ENCODE measurements at regions not wholly inside any gene's neighbourhood (a gene's known extent, or its start where the extent isn't known, plus 50 kb on each side); places are given as distances from the start of the nearest gene placed in this dataset.

DNA sequence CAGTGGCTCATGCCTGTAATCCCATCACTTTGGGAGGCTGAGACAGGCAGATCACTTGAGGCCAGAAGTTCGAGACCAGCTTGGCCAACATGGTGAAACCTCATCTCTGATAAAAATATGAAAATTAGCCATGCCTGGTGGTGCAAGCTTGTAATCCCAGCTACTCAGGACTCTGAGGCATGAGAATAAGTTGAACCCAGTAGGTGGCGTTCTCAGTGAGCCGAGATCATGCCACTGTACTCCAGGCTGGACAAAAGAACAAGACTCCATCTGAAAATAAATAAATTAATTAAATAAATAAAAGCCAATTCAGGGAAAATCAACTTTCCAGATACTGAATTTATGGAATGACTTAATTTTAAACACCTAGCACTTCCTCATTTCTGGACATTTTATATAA lies 1722.1 kb downstream of the MAT2B start:
- 89 to 91% methylated on average over 3 of the region's 3 CpGs for WGBS, 2 donors
- H3K36me3 ChIP-seq (ENCODE audit: control insufficient read depth in 2 of 2, insufficient read depth in 2 of 2, low read length in 1 of 2): no peaks in the 10 kb centered on the region
- no peaks in the 10 kb centered on the region for H3K27me3 ChIP-seq (ENCODE audit: control insufficient read depth in 1 of 2, insufficient read depth in 2 of 2, low read length in 2 of 2)
- H3K9me3 ChIP-seq (ENCODE audit: control insufficient read depth in 2 of 2, insufficient read depth in 1 of 2, low read depth in 1 of 2, low read length in 1 of 2): no peaks in the 10 kb centered on the region
- H3K4me1 ChIP-seq (ENCODE audit: control insufficient read depth in 2 of 2, insufficient read depth in 2 of 2, low read length in 1 of 2): no peaks in the 10 kb centered on the region
- H3K4me3 ChIP-seq (ENCODE audit: low read depth in 1 of 2, low read length in 2 of 2): no peak overlapping the region
- H3K27ac ChIP-seq (ENCODE audit: low read depth in 2 of 2, low read length in 1 of 2): no peak overlapping the region

GRCh38 chr5:165228184-165228583 lies 1722.8 kb downstream of the MAT2B start:
- Histone ChIP-seq H3K36me3 (ENCODE audit: control insufficient read depth in 2 of 2, insufficient read depth in 2 of 2, low read length in 1 of 2) (no peaks in the 10 kb centered on the region), H3K4me1 (ENCODE audit: control insufficient read depth in 2 of 2, insufficient read depth in 2 of 2, low read length in 1 of 2) (no peaks in the 10 kb centered on the region), H3K4me3 (ENCODE audit: low read depth in 1 of 2, low read length in 2 of 2) (no peak overlapping the region), H3K27me3 (ENCODE audit: control insufficient read depth in 1 of 2, insufficient read depth in 2 of 2, low read length in 2 of 2) (no peaks in the 10 kb centered on the region), H3K27ac (ENCODE audit: low read depth in 2 of 2, low read length in 1 of 2) (no peak overlapping the region), H3K9me3 (ENCODE audit: control insufficient read depth in 2 of 2, insufficient read depth in 1 of 2, low read depth in 1 of 2, low read length in 1 of 2) (no peaks in the 10 kb centered on the region)
- 63 to 66% methylated on average over 1 of the region's 1 CpG for WGBS, 2 donors

GRCh38 chr5:165231821-165232508 lies 1726.5 kb downstream of the MAT2B start:
- no peaks in the 10 kb centered on the region for H3K27me3 ChIP-seq (ENCODE audit: control insufficient read depth in 1 of 2, insufficient read depth in 2 of 2, low read length in 2 of 2)
- no peaks in the 10 kb centered on the region for H3K4me1 ChIP-seq (ENCODE audit: control insufficient read depth in 2 of 2, insufficient read depth in 2 of 2, low read length in 1 of 2)
- no peaks in the 10 kb centered on the region for H3K36me3 ChIP-seq (ENCODE audit: control insufficient read depth in 2 of 2, insufficient read depth in 2 of 2, low read length in 1 of 2)
- no peaks in the 10 kb centered on the region for H3K9me3 ChIP-seq (ENCODE audit: control insufficient read depth in 2 of 2, insufficient read depth in 1 of 2, low read depth in 1 of 2, low read length in 1 of 2)
- WGBS, 2 donors: 32 to 42% methylated on average over 2 of the region's 2 CpGs
- H3K27ac ChIP-seq (ENCODE audit: low read depth in 2 of 2, low read length in 1 of 2): no peak overlapping the region
- H3K4me3 ChIP-seq (ENCODE audit: low read depth in 1 of 2, low read length in 2 of 2): no peak overlapping the region

DNA sequence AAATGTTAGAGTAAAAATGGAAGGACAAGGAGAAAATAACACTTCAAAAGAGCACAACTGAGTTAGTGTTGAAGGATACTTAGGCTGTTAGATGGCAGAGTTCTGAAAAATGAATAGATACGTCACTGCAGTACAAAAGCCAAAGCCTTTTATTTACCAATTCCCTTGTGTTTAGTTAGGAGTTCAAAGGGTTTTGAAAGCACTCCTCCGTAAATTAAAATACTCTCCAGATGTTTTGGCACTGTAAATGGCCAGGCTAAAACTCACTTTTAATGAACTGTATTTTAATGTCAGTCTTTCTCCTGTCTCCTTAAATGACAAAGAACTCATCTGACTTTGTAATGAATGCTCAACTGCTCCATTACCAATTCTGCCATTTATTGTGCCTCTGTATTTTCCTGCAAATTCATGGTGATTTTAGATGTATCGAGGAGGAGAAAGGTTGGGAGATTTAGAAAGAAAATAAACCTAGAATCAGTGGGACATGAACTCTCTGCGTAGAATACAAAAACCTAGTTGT lies 1727.2 kb downstream of the MAT2B start:
- Histone ChIP-seq H3K4me1 (ENCODE audit: control insufficient read depth in 2 of 2, insufficient read depth in 2 of 2, low read length in 1 of 2) (no peaks in the 10 kb centered on the region), H3K27ac (ENCODE audit: low read depth in 2 of 2, low read length in 1 of 2) (no peak overlapping the region), H3K9me3 (ENCODE audit: control insufficient read depth in 2 of 2, insufficient read depth in 1 of 2, low read depth in 1 of 2, low read length in 1 of 2) (no peaks in the 10 kb centered on the region), H3K36me3 (ENCODE audit: control insufficient read depth in 2 of 2, insufficient read depth in 2 of 2, low read length in 1 of 2) (no peaks in the 10 kb centered on the region), H3K4me3 (ENCODE audit: low read depth in 1 of 2, low read length in 2 of 2) (no peak overlapping the region), H3K27me3 (ENCODE audit: control insufficient read depth in 1 of 2, insufficient read depth in 2 of 2, low read length in 2 of 2) (no peaks in the 10 kb centered on the region)
- 38 to 47% methylated on average over 4 of the region's 4 CpGs for WGBS, 2 donors

DNA sequence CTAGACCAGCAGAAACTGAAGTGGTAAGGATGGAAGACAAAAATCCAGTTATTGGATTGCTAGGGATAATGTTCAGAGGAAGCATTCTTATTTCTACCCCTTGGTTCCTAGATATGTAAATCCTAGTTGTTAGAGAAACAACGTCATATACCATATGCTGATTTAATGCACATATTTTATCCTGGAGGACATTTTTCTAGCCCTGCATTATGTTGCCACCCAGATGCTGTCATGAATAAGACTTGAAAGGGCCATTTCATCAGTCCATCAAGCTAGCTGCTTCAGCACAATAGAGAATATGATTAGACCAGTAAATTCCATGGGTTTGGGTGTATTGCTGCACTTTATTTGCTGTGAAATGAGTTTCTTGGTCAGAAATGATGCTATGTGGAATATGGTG lies 1736.4 kb downstream of the MAT2B start:
- Histone ChIP-seq H3K36me3 (ENCODE audit: control insufficient read depth in 2 of 2, insufficient read depth in 2 of 2, low read length in 1 of 2) (no peaks in the 10 kb centered on the region), H3K9me3 (ENCODE audit: control insufficient read depth in 2 of 2, insufficient read depth in 1 of 2, low read depth in 1 of 2, low read length in 1 of 2) (peaks cover 0 to 1% of the 10 kb centered on the region in 2 donors), H3K27ac (ENCODE audit: low read depth in 2 of 2, low read length in 1 of 2) (no peak overlapping the region), H3K4me3 (ENCODE audit: low read depth in 1 of 2, low read length in 2 of 2) (no peak overlapping the region), H3K4me1 (ENCODE audit: control insufficient read depth in 2 of 2, insufficient read depth in 2 of 2, low read length in 1 of 2) (no peaks in the 10 kb centered on the region), H3K27me3 (ENCODE audit: control insufficient read depth in 1 of 2, insufficient read depth in 2 of 2, low read length in 2 of 2) (no peaks in the 10 kb centered on the region)
- WGBS, 2 donors: 97 to 98% methylated on average over 1 of the region's 1 CpG

- 47 to 61% methylated on average over 2 of the region's 2 CpGs for WGBS, 2 donors
- H3K9me3 ChIP-seq (ENCODE audit: control insufficient read depth in 2 of 2, insufficient read depth in 1 of 2, low read depth in 1 of 2, low read length in 1 of 2): peaks cover 0 to 1% of the 10 kb centered on the region in 2 donors
Measured at GRCh38 chr5:165242646-165243045, 1737.2 kb downstream of the MAT2B start.

DNA sequence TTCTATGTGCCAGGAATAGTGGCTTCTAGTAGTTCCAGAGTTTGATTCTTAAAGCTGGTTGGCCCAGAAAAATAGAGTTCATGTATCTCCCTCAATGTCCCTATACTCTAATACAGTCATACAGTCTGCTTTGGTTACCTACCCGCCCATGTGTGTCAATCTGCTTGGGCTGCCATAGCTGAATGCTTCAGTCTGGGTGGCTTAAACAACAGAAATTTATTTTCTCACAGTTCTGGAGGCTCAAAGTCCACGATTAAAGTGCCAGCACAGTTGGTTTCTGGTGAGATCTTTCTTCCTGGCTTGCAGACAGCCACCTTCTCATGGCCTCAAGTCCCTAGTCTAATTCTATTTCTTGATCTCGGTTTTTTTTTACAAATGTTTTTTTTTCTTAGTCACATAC lies 1739.0 kb downstream of the MAT2B start:
- H3K4me1 ChIP-seq (ENCODE audit: control insufficient read depth in 2 of 2, insufficient read depth in 2 of 2, low read length in 1 of 2): no peaks in the 10 kb centered on the region
- H3K27me3 ChIP-seq (ENCODE audit: control insufficient read depth in 1 of 2, insufficient read depth in 2 of 2, low read length in 2 of 2): no peaks in the 10 kb centered on the region
- no peak overlapping the region for H3K4me3 ChIP-seq (ENCODE audit: low read depth in 1 of 2, low read length in 2 of 2)
- WGBS, 2 donors: 49 to 71% methylated on average over 3 of the region's 3 CpGs
- no peak overlapping the region for H3K27ac ChIP-seq (ENCODE audit: low read depth in 2 of 2, low read length in 1 of 2)
- no peaks in the 10 kb centered on the region for H3K36me3 ChIP-seq (ENCODE audit: control insufficient read depth in 2 of 2, insufficient read depth in 2 of 2, low read length in 1 of 2)
- H3K9me3 ChIP-seq (ENCODE audit: control insufficient read depth in 2 of 2, insufficient read depth in 1 of 2, low read depth in 1 of 2, low read length in 1 of 2): peaks cover 0 to 1% of the 10 kb centered on the region in 2 donors

More at GRCh38 chr5:165242646-165243045, 1737.2 kb downstream of the MAT2B start:
- Histone ChIP-seq H3K4me3 (ENCODE audit: low read depth in 1 of 2, low read length in 2 of 2) (no peak overlapping the region), H3K4me1 (ENCODE audit: control insufficient read depth in 2 of 2, insufficient read depth in 2 of 2, low read length in 1 of 2) (no peaks in the 10 kb centered on the region), H3K27me3 (ENCODE audit: control insufficient read depth in 1 of 2, insufficient read depth in 2 of 2, low read length in 2 of 2) (no peaks in the 10 kb centered on the region), H3K36me3 (ENCODE audit: control insufficient read depth in 2 of 2, insufficient read depth in 2 of 2, low read length in 1 of 2) (no peaks in the 10 kb centered on the region), H3K27ac (ENCODE audit: low read depth in 2 of 2, low read length in 1 of 2) (no peak overlapping the region)

- no peaks in the 10 kb centered on the region for H3K36me3 ChIP-seq (ENCODE audit: control insufficient read depth in 2 of 2, insufficient read depth in 2 of 2, low read length in 1 of 2)
- H3K9me3 ChIP-seq (ENCODE audit: control insufficient read depth in 2 of 2, insufficient read depth in 1 of 2, low read depth in 1 of 2, low read length in 1 of 2): no peaks in the 10 kb centered on the region
- H3K27me3 ChIP-seq (ENCODE audit: control insufficient read depth in 1 of 2, insufficient read depth in 2 of 2, low read length in 2 of 2): no peaks in the 10 kb centered on the region
- H3K27ac ChIP-seq (ENCODE audit: low read depth in 2 of 2, low read length in 1 of 2): no peak overlapping the region
- 31 to 47% methylated on average over 6 of the region's 6 CpGs for WGBS, 2 donors
- no peak overlapping the region for H3K4me3 ChIP-seq (ENCODE audit: low read depth in 1 of 2, low read length in 2 of 2)
- H3K4me1 ChIP-seq (ENCODE audit: control insufficient read depth in 2 of 2, insufficient read depth in 2 of 2, low read length in 1 of 2): no peaks in the 10 kb centered on the region
Measured at GRCh38 chr5:165258197-165258771, 1752.9 kb downstream of the MAT2B start.

GRCh38 chr5:165260426-165260825 lies 1755.0 kb downstream of the MAT2B start:
- Histone ChIP-seq H3K4me1 (ENCODE audit: control insufficient read depth in 2 of 2, insufficient read depth in 2 of 2, low read length in 1 of 2) (no peaks in the 10 kb centered on the region), H3K27ac (ENCODE audit: low read depth in 2 of 2, low read length in 1 of 2) (no peak overlapping the region), H3K9me3 (ENCODE audit: control insufficient read depth in 2 of 2, insufficient read depth in 1 of 2, low read depth in 1 of 2, low read length in 1 of 2) (no peaks in the 10 kb centered on the region), H3K27me3 (ENCODE audit: control insufficient read depth in 1 of 2, insufficient read depth in 2 of 2, low read length in 2 of 2) (no peaks in the 10 kb centered on the region), H3K4me3 (ENCODE audit: low read depth in 1 of 2, low read length in 2 of 2) (no peak overlapping the region), H3K36me3 (ENCODE audit: control insufficient read depth in 2 of 2, insufficient read depth in 2 of 2, low read length in 1 of 2) (no peaks in the 10 kb centered on the region)

DNA sequence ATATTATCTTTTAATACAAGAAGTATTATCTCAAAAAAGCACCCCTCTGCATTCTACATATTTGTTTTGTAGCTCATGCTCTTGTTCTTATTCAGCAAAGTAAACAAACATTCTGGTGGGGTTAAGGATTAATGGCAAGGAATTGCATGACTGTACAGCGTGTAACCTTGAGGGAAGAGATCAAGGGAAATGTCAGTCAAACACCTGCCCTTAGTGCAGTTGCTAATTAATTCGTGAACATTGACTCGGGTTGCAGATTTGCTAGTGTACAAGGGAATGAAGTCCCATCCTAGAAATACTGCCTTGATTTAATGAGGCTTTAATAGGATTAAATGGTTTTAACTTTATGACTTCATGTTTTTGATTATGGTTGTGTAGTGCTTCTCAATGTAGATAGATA lies 1758.1 kb downstream of the MAT2B start:
- no peaks in the 10 kb centered on the region for H3K4me1 ChIP-seq (ENCODE audit: control insufficient read depth in 2 of 2, insufficient read depth in 2 of 2, low read length in 1 of 2)
- no peak overlapping the region for H3K27ac ChIP-seq (ENCODE audit: low read depth in 2 of 2, low read length in 1 of 2)
- WGBS, 2 donors: 53 to 72% methylated on average over 3 of the region's 3 CpGs
- no peaks in the 10 kb centered on the region for H3K27me3 ChIP-seq (ENCODE audit: control insufficient read depth in 1 of 2, insufficient read depth in 2 of 2, low read length in 2 of 2)
- no peak overlapping the region for H3K4me3 ChIP-seq (ENCODE audit: low read depth in 1 of 2, low read length in 2 of 2)
- H3K36me3 ChIP-seq (ENCODE audit: control insufficient read depth in 2 of 2, insufficient read depth in 2 of 2, low read length in 1 of 2): no peaks in the 10 kb centered on the region
- H3K9me3 ChIP-seq (ENCODE audit: control insufficient read depth in 2 of 2, insufficient read depth in 1 of 2, low read depth in 1 of 2, low read length in 1 of 2): no peaks in the 10 kb centered on the region
